ENCODE measurements at regions not wholly inside any gene's neighbourhood (a gene's known extent, or its start where the extent isn't known, plus 50 kb on each side); places are given as distances from the start of the nearest gene placed in this dataset.

GRCh38 chr3:150223558-150223957 lies 184.5 kb upstream of the TSC22D2 start:
- H3K79me2 ChIP-seq (ENCODE audit: control insufficient read depth, insufficient read depth, low read length): no peaks in the 10 kb centered on the region
- H2AFZ ChIP-seq (ENCODE audit: control insufficient read depth, low read depth, low read length): no peak overlapping the region
- no peak overlapping the region for H3K27ac ChIP-seq (ENCODE audit: control insufficient read depth, insufficient read depth)
- ATAC-seq (no peak), FAIRE-seq (no peak), DNase-seq (ENCODE audit: low read depth, low spot score) (no peak)
- ChIA-PET RAD21 (ENCODE audit: unreplicated experiment) (interaction anchor here (0.6 to 1.8 kb wide), 2 partner anchors 172 to 257 kb away, joined by 3 to 8 read pairs; no protein-coding TSS in a partner anchor), CTCF (interaction anchor here (0.9 to 1.5 kb wide), 11 partner anchors 11 to 709 kb away, joined by 3 to 11 read pairs (median 3); no protein-coding TSS in a partner anchor), SMC1A (ENCODE audit: uncharacterized antibody, unreplicated experiment) (interaction anchor here (0.6 to 1.9 kb wide), 5 partner anchors 238 to 446 kb away, joined by 3 to 9 read pairs (median 3); no protein-coding TSS in a partner anchor), POLR2A (no interaction called here)
- peaks cover 0 to 3% of the 10 kb centered on the region in 2 experiments; a peak in 1 of 4 replicates for H3K27me3 ChIP-seq (replicated peaks in 1 of 2; ENCODE audit: control insufficient read depth in 2 of 2, insufficient read depth in 2 of 2, low read length in 1 of 2)
- no peaks in the 10 kb centered on the region for H3K36me3 ChIP-seq (ENCODE audit: control insufficient read depth in 2 of 2, insufficient read depth in 2 of 2, low read length in 1 of 2)
- no peaks in the 10 kb centered on the region for H3K4me1 ChIP-seq (ENCODE audit: control insufficient read depth, insufficient read depth, low read length)
- no peak overlapping the region for H3K4me3 ChIP-seq
- in situ Hi-C loops (cut with MboI): no loop called here
- TF ChIP-seq CUX1 (IDR thresholded peaks at IDR 0.05; ENCODE audit: insufficient replicate concordance, low read depth, low read length): no peak
- TF ChIP-seq STAT1 (conservative IDR thresholded peaks at IDR 0.05): no peak
- no peak for TF ChIP-seq IRF5 (IDR thresholded peaks at IDR 0.05; ENCODE audit: borderline replicate concordance)
- no peak for TF ChIP-seq SMAD1 (IDR thresholded peaks at IDR 0.05; ENCODE audit: low read depth, partially characterized antibody)
- intact Hi-C loops (cut with micrococcal nuclease; ENCODE audit: unreplicated experiment): loop anchor here (5.0 kb wide), 1 partner anchor 341 kb away; no protein-coding TSS in a partner anchor
- WGBS (ENCODE audit: insufficient coverage, insufficient replicate concordance, low lambda C conversion rate, missing lambda C conversion rate): 62% methylated on average over 4 of the region's 4 CpGs
- H3K9ac ChIP-seq (ENCODE audit: control insufficient read depth, insufficient read depth, low read length): no peak overlapping the region
- H3K9me3 ChIP-seq (replicated peaks; ENCODE audit: control insufficient read depth, insufficient read depth, low read length): no peaks in the 10 kb centered on the region; the same call in 2 of the 3 replicates
- no peak overlapping the region for H3K4me2 ChIP-seq (ENCODE audit: control insufficient read depth, insufficient read depth)
- no peaks in the 10 kb centered on the region for H4K20me1 ChIP-seq (ENCODE audit: control insufficient read depth, insufficient read depth)
- no TSS peak for BruUV-seq (replicated peaks)
